ENCODE measurements at regions not wholly inside any gene's neighbourhood (a gene's known extent, or its start where the extent isn't known, plus 50 kb on each side); places are given as distances from the start of the nearest gene placed in this dataset.
A peak's percentile ranks its signal among the peaks of the same experiment; 100 is the strongest.
"Not testable (repeated sequence)": the region's sequence is repeated elsewhere in the genome, so short reads cannot be mapped to it uniquely, and the experiment has no call there.

DNA sequence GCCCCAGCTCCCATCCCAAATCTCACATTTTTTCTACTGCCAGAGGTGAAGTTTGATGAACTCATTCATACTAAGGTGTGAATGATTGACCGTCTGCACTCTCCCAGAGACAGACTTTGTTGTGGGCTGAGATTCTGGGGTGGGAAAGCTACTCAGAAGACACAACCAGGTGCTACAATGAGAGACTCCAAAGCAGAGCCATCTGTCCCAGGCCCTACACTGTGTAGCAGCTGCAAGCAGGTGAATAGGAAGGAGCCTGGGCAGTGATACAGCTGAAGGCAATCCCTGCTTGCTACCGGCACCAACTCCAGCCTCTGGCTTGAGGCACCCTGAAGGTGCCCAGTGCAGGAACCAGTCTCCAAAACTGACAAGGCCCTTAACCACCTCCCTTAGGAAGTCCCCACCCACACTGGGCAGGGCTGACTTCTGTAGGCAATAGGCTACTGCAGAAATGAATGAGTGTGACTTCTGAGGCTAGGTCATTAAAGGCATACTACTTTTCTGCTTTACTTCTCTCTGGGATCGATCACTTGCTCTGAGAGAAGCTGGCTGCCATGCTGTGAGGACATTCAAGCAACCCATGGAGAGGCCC is 79.7 kb upstream of the RUNX3 start:
- TF ChIP-seq, protein P1, sequence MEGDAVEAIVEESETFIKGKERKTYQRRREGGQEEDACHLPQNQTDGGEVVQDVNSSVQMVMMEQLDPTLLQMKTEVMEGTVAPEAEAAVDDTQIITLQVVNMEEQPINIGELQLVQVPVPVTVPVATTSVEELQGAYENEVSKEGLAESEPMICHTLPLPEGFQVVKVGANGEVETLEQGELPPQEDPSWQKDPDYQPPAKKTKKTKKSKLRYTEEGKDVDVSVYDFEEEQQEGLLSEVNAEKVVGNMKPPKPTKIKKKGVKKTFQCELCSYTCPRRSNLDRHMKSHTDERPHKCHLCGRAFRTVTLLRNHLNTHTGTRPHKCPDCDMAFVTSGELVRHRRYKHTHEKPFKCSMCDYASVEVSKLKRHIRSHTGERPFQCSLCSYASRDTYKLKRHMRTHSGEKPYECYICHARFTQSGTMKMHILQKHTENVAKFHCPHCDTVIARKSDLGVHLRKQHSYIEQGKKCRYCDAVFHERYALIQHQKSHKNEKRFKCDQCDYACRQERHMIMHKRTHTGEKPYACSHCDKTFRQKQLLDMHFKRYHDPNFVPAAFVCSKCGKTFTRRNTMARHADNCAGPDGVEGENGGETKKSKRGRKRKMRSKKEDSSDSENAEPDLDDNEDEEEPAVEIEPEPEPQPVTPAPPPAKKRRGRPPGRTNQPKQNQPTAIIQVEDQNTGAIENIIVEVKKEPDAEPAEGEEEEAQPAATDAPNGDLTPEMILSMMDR (IDR thresholded peaks at IDR 0.05), result no peak
- H3K36me3 ChIP-seq (ENCODE audit: low read depth), result no peaks in the 10 kb centered on the region
- H3K4me1 ChIP-seq (ENCODE audit: low read depth), result no peaks in the 10 kb centered on the region
- DNase-seq (no peak), ATAC-seq (peak; percentile 19)
- intact Hi-C loops (cut with DNase I, micrococcal nuclease), result no loop called here
- H3K4me3 ChIP-seq, result no peak overlapping the region
- H3K9me3 ChIP-seq, result no peaks in the 10 kb centered on the region

DNA sequence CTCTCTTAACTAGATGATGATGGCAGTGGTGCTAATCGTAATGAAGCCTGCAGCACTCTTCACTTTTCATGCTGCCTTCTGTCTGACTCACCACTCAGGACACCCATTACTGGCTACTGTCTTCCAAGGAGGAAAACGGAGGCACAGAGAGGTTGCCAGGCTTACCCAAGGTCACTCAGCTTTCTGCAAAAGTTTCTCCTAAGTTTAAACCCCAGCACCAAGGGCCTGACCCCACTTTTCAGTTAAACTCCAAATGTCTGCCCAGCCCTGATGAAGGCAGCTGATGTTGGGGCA is 78.1 kb upstream of the RUNX3 start:
- H3K36me3 ChIP-seq (ENCODE audit: low read depth), result no peaks in the 10 kb centered on the region
- TF ChIP-seq, protein P1 (IDR thresholded peaks at IDR 0.05), result no peak
- intact Hi-C loops (cut with DNase I, micrococcal nuclease), result no loop called here

DNA sequence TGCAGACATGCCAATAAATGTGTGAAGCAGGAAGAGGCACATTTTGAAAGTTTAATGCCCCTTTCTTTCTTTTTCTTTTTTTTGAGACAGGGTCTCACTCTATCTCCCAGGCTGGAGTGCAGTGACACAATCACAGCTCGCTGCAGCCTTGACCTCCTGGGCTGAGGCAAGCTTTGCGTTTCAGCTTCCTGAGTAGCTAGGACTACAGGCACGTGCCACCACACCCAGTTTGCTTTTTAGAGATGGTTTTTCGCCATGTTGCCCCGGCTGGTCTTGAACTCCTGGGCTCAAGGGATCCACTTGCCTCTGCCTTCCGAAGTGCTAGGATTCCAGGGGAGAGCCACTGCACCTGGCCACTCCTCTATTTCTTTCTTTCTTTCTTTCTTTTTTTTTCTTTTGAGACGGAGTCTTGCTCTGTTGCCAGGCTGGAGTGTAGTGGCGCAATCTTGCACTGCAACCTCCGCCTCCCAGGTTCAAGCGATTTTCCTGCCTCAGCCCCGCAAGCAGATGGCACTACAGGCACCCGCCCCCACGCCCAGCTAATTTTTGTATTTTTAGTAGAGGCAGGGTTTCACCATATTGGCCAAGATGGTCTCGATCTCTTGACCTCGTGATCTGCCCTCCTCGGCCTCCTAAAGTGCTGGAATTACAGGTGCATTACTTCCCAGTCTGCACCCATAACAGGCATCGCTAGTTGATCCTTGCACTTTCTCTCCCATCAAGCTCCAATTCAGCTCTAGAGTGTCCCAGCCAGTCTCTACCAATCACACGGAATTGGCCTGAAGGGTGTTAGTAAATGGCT is 77.5 kb upstream of the RUNX3 start:
- H3K4me3 ChIP-seq; H3K36me3 ChIP-seq (ENCODE audit: low read depth): not testable (repeated sequence)

More for the DNA sequence above, 78.1 kb upstream of the RUNX3 start:
- Histone ChIP-seq H3K9me3 (no peaks in the 10 kb centered on the region), H3K4me1 (ENCODE audit: low read depth) (no peaks in the 10 kb centered on the region), H3K4me3 (no peak overlapping the region)
- DNase-seq (no peak), ATAC-seq (no peak)

DNA sequence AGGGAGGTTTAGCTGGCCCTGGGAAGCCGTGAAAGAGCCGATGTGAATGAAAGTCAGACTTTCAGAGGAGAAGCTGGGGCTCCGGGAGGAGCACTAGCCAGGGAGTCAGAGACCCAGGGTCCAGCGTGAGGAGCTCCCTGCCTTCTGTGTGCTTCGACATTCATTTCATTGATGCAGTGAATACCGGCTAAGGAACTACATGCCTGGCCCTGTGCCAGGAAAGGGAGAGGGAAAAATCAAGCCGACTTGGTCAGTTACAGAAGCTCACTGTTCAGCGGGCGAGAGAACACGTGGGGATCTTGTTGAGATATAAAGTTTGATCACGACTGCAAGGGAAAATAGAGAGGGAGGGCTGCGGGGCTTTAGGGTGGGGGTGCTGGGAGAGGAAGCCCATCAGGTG is 76.7 kb upstream of the RUNX3 start:
- intact Hi-C loops (cut with DNase I, micrococcal nuclease), result no loop called here
- TF ChIP-seq, protein P1 (IDR thresholded peaks at IDR 0.05), result no peak
- Histone ChIP-seq H3K9me3 (no peaks in the 10 kb centered on the region), H3K4me1 (ENCODE audit: low read depth) (no peaks in the 10 kb centered on the region), H3K36me3 (ENCODE audit: low read depth) (no peaks in the 10 kb centered on the region), H3K4me3 (no peak overlapping the region)
- peak in 1 of 3 donors; percentile 32 for DNase-seq
- ATAC-seq, result no peak

More for the DNA sequence above, 77.5 kb upstream of the RUNX3 start:
- ATAC-seq, result peak; percentile 25
- DNase-seq; H3K9me3 ChIP-seq; intact Hi-C loops (cut with DNase I, micrococcal nuclease); H3K4me1 ChIP-seq (ENCODE audit: low read depth): not testable (repeated sequence)

GRCh38 chr1:25004355-25004754 is 74.3 kb upstream of the RUNX3 start:
- ATAC-seq (no peak), DNase-seq (no peak)
- TF ChIP-seq, protein P1 (IDR thresholded peaks at IDR 0.05), result no peak
- intact Hi-C loops (cut with DNase I, micrococcal nuclease), result no loop called here
- Histone ChIP-seq H3K9me3 (no peaks in the 10 kb centered on the region), H3K4me3 (no peak overlapping the region), H3K4me1 (ENCODE audit: low read depth) (no peaks in the 10 kb centered on the region), H3K36me3 (ENCODE audit: low read depth) (no peaks in the 10 kb centered on the region)

- ATAC-seq, result no peak
- intact Hi-C loops (cut with DNase I, micrococcal nuclease), result no loop called here
These were observed 73.5 kb upstream of the RUNX3 start for GRCh38 chr1:25003457-25004190.

More at GRCh38 chr1:25003457-25004190, 73.5 kb upstream of the RUNX3 start:
- Histone ChIP-seq H3K9me3 (no peaks in the 10 kb centered on the region), H3K36me3 (ENCODE audit: low read depth) (no peaks in the 10 kb centered on the region), H3K4me3 (no peak overlapping the region), H3K4me1 (ENCODE audit: low read depth) (no peaks in the 10 kb centered on the region)
- DNase-seq, result no peak
- TF ChIP-seq, protein P1 (IDR thresholded peaks at IDR 0.05), result no peak

Measured in mucosa of descending colon (tissue), 3 donors.